HG03521 (cell line): ENCODE measurements at regions not wholly inside any gene's neighbourhood (a gene's known extent, or its start where the extent isn't known, plus 50 kb on each side); places are given as distances from the start of the nearest gene placed in this dataset.

Source experiments
- ATAC-seq: cut with Tn5 transposase; IDR thresholded peaks from one replicate; pipeline ENCODE4 v1.9.1; 2021; ENCODE audit warnings: mild to moderate bottlenecking, moderate library complexity; ENCODE audit not compliant: unreplicated experiment

DNA sequence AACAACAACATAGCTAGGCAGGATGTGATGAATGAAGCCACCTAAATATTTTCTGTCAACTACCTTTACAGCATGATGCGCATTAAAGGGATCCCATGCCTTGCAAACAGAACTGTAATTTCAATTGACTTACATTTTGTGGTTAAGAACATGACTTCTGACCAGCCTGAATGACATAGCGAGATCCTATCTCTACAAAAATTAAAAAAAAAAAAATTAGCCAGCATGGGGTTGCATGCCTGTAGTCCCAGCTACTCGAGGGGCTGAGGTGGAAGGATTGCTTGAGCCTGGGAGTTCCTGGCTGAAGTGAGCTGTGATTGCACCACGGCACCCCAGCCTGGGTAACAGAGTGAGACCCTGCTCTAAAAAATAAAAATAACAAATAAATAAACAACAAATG is 680.6 kb downstream of the IQCM start:
- ATAC-seq: no peak

DNA sequence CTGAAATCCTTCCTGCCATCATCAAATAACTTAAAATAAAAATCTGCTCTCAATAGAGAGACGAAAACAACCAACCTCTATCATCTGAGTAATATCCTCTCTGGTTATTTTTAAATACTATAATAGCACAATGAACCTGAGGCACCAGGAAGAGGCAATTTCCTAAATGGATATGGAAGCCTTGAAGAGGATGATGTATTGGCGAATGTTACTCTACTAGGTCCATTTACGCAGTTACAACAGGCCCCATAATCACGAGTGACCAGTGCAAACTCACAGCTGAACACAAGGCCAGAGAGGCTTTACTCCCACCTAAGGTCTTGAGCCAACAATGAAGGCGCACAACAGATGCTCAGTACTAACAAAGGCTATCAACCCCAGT is 678.8 kb upstream of the NR3C2 start:
- no peak for ATAC-seq

DNA sequence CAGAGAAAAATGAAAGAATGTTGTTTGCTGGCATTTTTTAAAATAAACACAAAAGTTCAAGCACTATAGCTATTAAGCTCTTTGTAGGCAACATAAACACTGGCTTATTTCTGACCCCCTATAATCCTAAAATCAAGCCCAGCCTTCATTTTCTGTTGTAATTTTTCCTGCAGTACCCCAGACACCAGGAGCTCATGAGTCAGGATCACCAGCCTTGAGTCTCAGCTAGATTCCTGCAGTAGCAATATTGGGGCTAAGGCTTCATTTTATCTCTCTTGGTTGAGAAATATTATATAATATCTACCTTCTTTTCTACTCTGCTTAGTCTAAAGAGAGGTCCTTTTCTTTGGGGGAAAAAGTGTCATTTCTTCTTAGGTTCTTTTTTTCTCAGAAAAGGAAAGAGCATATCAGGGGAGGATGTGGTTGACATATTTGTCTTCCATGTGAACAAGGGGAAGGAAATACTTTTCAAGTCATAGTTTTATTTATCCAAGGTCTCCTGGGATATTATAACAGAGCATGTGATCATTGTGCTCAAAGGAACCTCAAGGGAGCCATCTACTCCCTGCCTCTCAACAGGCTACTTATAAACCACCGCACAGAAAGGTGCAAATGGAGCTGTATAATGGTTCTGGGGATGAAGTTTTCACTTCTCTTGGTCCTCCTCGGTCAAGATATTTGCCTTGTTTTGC is 678.3 kb upstream of the NR3C2 start:
- ATAC-seq: no peak

DNA sequence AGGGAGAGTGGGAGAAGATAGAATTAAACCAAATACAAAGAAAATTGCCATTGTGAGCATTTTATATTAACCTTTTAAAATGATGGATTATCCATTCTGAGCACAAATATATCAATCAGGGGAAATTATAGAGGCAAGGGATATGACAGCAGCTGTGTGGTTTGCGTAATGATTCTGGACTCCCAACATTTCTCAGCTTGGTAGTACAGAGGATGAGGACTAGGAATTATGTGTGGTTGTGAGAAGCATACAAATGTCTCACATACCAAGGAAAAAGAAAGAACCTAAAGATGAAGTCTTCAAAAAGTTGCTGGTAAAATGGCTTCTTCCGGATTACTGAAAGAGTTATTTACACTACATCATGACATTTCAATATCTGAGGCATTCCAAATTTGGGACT is 674.6 kb upstream of the NR3C2 start:
- no peak for ATAC-seq

DNA sequence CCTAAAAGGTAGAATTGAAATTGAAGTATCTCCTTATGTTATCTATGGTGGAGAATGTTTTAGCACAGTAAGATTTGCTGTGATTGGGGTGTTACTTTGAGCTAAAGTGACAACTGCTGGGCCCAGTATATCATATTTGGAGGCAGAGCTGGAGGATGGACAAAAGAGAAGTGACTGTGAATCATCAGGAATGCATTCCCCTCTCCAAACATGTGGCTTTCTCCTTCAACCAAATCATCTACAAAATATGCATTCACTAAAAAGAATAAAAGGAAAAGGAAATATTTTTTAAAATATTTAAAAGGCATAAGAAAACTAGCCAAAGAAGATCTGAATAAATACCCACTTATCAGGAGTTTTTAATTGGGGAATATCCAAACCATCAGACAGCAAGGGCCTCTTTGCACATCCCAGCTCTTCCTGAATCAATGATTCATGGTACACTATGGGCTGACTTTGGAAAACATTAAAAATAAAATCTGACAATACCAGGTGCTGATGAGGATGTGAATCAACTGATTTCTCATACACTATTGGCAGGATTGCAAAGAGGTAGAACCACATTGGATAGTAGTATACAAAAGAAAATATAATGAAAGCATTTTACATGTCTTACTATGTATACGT is 671.7 kb upstream of the NR3C2 start:
- ATAC-seq: no peak

DNA sequence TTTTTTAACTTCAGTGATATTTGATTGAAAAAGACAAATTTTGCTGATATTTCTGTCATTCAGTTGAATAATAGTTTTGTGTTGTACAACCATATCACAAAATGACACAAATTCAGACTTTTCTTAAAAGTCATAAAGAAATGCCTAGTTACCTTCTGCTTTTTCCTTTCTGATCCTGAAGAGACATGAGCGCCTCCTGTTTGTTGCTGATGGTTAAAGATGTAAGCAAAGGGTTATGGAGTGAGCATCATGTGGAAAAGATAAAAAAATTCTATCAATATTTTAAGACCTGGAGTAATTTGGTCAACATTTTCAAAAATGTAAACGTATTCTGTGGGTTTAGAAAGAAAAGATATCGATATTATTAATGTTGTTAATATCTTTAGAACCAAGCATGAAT is 669.9 kb upstream of the NR3C2 start:
- ATAC-seq: no peak

DNA sequence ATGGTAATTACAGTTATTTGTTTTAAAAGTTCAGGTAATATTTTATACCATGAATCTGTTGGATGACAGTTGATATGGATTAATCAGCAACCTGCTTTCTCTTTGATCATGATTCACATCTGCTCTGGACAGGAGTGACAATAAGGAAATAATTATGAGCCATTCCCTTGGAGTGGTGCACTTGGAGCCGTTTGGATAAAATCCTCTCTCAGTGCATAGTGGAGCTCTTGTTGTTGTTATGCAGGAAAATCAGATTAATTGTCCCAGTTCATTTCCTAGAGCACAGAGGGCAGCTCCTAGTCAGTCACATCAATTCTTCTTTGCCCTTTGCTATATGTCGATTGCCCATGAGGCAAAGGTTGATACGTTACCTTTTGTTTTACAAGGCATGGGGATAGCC is 668.3 kb upstream of the NR3C2 start:
- no peak for ATAC-seq

DNA sequence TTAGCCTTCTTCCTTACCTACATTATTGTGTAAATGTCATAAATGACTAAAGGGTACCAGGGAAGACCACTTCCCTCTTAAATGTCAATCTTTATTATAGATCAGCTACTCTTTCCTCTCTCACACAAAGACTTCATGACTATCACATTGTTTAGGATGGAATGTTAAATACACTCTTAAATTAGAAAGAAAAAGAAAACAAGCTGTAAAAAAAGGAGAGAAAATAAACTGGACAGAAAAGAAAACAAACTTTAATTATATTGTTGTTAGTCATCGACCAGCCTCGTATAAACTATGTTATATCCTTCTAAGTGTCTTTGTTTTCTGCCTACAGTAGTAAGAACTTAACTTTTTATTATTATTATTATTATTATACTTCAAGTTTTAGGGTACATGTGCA is 666.4 kb upstream of the NR3C2 start:
- no peak for ATAC-seq

DNA sequence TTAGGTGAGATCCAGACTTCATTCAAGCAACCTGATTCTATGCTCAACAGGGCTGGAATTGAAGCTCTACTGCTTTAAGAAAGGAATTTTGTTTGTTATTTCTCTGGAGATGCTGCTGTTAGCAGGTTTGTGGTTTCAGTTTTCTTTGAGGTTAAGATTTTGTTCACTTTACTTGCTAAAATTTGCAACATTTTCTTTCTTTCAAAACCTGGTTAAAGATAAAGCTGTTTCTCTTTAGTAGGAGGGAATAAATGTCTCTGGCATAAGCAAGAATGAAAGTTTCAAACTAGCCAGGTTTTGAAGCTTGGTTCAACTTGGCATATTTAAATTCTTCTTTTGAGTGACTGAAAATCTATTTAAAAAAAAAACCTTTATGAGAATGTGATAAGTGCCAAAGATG is 660.6 kb upstream of the NR3C2 start:
- no peak for ATAC-seq

DNA sequence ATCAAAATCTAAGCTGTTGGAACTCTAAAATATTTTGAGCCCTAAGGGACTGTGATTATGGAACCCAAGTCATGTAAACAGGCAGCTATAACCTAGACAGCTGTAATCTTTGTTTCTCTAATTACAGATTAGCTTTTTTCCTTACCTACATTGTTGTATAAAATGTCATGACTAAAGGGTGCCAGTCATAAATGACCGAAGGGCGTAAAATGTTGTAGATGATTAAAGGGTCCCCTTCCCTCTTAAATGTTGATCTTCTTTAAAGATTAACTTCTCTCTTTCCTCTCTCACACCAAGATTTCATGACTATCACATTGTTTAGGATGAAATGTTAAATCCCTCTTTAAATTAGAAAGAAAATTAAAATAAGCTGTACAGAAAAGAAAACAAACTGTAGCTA is 659.4 kb upstream of the NR3C2 start:
- no peak for ATAC-seq

DNA sequence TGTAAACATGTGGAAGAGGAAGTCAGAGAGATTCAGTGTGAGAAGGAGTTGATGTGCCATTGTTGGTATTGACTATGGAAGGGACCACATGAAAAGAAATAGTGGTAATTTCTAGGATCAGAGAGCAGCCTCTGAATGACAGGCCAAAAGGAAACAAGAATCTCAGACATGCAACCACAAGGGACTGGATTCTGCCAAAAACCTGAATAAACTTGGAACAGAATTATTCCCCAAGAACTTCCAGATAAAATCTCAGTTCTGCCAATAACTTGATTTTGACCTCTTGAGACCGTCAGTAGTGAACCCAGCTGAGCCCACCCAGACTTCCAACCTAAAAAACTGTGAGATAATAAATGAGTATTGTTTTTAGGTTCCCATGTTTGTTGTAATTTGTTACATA is 653.6 kb upstream of the NR3C2 start:
- ATAC-seq: no peak

DNA sequence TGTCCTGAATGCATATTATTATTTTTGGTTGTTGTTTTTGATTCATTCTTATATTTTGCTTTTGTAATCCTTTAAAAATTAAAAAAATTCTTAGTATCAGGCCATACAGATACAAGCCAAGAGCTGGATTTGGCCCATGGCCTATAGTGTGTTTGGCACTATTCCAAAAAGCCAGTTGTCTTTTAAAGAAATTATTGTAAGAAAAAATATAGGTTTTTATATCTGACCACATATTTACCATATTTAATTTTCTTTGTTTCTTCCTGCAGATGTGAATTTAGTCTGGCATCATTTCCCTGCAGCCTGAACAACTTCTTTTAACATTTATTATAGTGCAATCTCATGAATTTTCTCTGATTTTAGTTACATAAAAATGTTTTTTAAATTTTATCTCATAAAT is 652.8 kb upstream of the NR3C2 start:
- no peak for ATAC-seq

DNA sequence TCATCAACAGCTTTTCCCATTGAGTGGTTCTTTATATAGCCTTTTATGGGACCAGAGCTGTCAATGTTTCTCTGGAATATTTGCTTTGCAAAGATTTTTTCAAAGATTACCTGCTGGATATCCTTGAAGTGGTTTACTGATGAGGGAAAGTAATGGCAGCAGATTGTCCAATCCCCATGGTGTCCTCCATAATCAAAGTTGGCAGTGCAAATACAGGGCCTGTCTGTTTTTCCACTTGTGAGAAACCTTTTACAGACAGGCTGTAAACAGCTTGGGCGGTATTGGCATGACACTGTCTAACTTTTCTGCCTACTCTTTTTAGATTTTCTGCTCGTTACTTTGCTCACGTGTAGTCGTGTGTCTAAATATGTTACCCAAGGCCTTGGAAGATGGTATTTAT is 641.9 kb upstream of the NR3C2 start:
- no peak for ATAC-seq

DNA sequence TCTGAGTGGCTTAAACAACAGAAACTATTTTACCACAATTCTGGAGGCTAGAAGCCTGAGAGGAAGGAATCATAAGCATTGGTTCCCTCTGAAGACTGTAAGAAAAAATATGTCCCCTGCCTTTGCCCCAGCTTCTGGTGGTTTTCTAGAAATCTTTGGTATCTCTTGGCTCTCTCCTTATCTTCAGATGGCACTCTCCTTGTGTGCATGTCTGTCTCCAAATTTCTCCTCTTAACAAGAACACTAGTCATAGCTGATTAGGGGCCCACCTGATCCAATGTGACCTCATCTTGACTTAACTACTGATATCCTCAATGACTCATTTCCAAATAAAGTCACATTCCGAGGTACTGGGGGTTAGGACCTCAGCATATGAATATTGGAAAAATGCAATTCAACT is 635.0 kb upstream of the NR3C2 start:
- ATAC-seq: no peak

DNA sequence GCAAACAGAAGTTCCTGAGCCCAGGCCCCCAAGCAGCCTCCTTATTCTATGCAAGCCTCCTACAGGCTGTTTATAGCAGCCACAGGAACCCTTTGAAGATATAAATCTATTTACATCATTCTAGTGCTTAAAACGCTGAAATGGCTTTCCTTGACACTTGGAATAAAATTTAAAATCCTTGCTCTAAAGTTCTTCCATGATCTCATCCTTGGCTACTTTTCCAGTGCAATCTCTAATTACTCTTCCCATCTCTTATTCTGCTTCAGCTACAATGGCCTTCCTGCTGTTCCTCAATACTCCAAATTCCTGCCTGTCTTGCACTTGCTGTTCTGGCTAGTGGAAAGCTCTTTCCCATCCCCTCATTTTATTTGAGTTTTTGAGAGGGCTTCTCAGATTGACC is 634.2 kb upstream of the NR3C2 start:
- ATAC-seq: no peak

DNA sequence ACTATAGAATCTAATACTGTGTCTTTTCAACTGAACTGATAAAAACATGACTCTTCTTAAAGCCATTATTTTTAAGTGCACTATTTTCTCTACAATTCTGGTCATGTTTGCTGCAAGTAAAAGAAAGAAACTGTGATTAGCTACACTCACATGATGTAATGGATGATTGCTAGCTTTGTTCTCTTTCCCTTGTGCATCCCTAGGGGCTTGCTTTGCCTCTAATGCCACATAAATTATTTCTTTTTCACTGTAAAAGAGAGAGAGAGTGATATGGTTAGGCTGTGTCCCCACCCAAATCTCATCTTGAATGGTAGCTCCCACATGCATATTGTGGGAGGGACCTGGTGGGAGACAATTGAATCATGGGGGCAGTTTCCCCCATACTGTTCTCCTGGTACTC is 630.2 kb upstream of the NR3C2 start:
- ATAC-seq: no peak

DNA sequence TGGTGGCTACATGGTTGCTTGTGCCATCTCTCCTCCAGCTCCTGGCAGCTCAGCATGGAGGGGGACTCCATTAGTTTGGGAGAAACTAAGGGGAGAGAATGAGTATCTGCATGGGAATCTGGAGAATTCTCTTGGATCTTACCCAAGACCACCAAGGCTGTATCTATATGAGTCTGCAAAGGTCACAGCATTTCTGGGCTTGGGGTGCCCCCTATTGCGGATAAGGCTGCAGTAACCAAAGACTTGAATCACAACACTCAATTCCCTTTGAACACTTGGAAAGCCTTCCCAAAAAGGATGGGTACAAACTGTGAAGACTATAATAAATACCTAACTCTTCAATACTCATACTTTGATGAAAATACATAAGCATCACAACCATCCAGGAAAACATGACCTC is 623.5 kb upstream of the NR3C2 start:
- no peak for ATAC-seq

DNA sequence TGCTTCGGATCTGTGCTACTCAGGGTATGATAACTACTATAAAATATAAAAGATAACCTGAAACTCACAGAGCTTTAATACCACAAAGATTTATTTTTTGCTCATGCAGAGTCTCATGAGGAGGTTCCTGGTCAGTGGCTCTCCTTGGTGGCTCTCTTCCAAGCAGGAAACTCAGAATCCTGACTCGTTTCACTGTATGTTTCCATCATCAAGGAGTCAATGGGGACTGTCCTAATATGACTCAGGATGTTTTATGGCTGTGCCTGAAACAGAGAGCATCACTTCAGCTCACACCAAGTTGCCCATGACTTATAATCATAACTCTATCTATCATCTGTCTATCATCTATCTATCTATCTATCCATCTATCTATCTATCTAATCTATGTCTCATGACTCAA is 620.8 kb upstream of the NR3C2 start:
- ATAC-seq: no peak

DNA sequence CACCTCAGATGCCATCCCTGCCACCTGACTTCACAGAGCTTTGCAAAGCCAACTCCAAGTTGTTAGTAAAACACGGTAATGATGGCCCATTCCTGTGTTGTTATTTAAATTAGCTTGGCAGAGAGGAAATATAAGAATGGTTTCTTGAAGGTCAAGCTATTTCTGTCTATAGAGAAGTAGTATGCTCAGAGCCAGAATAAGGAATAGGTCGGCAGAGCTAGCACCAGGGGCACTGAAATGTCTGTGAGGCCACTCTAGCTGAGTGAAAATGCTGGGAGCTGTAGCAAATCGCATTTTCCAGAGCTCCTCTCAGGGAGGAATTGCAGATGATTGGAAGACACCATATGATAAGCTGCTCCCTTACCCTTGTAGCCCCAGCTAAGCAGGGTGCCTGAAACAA is 615.4 kb upstream of the NR3C2 start:
- no peak for ATAC-seq

DNA sequence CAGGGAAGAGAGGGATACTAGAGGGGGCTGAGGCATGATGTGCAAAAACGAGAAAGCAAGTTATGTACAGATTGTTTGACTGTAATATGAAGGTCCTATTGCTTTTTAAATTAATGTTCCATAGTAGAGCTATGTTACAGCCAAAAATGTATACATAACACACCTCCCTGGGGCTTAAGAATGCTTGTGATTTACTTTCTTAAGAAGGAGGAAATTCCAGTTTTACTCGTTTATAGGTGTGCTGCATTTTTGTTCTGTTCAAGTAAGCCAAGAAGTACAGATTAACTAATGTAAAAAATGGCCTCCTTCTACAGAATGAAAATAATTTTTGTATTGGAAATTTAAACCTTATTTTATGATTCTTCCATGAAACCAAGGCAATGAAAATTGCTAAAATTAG is 614.4 kb upstream of the NR3C2 start:
- no peak for ATAC-seq

DNA sequence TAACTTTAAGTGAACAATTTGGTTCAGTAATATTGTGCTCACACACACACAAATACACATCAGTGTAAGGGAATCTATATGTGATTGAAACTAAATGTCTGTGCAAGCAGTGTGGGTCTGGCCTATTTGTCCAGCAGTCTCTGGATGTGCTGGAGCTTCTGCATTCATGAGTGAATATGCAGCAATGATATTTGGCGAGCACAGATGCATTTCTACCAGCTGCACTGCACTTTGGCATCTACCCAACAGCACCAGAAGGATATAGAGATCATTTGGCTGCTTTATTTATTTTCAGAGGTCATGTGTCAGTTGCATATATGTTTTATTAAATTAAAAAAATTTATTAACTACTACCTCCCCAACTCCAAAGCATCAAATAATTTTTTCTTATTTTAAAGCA is 613.4 kb upstream of the NR3C2 start:
- ATAC-seq: no peak

DNA sequence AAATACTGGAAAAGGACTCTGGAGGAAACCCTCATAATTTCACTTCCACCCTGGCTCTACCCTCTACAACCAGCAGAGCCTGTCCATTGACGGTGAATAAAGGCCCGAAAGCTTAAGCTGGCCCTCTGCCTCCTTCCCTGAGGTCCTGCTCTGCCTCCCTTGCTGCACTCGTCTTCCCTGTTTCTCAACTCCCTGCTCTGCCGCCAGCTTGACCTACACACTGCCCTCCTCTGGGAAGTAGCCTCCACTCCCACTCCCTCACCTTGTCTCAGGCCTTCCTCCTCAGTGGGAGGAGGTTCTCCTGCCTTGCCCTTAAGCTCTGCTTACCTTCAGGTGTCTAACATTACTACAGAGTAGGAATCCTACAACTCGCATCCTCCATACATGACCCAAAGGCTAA is 608.6 kb upstream of the NR3C2 start:
- no peak for ATAC-seq

DNA sequence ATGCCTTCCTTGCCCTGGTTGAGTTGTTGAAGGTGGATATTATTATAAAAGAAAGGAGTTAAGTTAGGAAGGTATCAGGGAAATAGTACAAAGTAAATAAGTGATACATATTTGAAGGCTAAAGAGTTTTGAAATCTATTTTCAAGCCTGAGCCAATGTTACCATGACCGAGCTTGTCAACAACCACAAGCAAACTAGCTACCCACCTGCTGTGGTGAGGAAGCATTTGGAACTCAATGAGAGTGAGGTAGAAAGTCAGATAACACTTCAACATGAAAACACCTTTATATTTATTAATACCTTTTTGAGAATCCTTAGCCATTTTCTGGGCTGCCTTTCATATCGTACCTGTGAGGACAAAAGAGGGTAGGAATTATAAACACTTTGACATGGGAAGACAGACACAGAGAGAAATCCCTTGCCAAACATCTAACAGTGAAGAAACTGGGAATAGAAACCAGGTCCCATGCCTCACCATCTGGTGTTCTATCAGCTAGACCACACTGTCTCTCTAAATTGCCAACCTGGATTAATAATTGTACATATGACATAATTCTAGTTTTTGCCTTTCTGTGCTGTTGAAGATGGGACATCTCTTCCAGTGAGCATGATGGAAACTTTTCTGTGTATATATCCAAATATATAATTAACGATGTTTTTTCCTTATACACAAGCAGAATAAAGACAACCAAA is 606.4 kb upstream of the NR3C2 start:
- ATAC-seq: no peak
